GM18868 (cell line): ENCODE measurements at regions not wholly inside any gene's neighbourhood (a gene's known extent, or its start where the extent isn't known, plus 50 kb on each side); places are given as distances from the start of the nearest gene placed in this dataset.
"Not testable (repeated sequence)": the region's sequence is repeated elsewhere in the genome, so short reads cannot be mapped to it uniquely, and the experiment has no call there.

Experiments
- ATAC-seq: cut with Tn5 transposase; IDR thresholded peaks from one replicate; pipeline ENCODE4 v1.9.1; 2021; ENCODE audit warnings: mild to moderate bottlenecking, moderate library complexity; ENCODE audit not compliant: unreplicated experiment

- ATAC-seq: no peak
These were observed 620.5 kb upstream of the CITED2 start for GRCh38 chr6:139994998-139995397.

GRCh38 chr6:139990856-139991465 lies 616.5 kb upstream of the CITED2 start:
- no peak for ATAC-seq

GRCh38 chr6:139990026-139990686 lies 615.7 kb upstream of the CITED2 start:
- ATAC-seq: no peak

DNA sequence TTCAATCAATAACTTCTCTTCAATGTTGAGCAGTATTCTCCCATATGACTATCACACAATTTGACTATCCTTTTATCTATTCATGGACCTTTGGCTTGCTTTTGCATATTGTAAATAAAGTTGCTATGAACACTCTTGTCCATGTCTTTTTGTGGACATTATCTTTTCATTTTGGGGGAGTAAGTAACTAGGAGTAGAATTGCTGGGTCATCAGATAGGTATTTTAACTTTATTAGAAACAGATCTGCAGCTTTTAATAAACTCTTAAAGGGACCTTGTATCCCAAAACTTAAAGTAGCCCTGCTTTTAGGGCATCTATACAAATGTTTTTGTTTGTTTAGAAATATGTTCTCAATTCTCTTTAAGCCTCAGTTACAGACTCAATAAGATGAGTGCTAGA lies 614.2 kb upstream of the CITED2 start:
- ATAC-seq: no peak

- ATAC-seq: no peak
These were observed 612.6 kb upstream of the CITED2 start for GRCh38 chr6:139987091-139987490.

DNA sequence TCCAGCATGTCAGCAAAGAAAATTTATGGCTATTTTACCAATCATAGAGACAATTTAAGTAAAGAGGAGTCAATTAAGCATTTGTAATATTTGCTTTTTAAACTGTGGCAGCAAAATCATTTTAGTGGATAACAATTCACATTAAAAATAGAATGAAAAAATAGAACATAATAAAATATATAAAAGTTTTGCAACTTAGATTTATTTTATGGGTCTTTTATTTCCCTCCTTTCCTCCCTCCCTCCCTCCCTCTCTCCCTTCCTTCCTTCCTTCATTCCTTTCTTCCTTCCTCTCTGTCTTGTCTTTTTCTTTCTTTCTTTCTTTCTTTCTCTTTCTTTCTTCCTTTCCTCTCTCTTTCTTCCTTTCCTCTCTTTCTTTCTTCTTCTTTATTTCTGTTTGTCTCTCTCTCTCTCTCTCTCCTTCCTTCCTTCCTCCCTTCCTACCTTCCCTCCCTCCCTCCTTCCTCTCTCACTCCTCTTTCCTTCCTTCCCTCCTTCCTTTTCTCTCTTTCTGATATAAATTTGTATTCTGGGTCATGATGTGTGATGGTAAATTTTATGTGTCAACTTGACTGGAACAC lies 610.9 kb upstream of the CITED2 start:
- no peak for ATAC-seq

- ATAC-seq: no peak
These were observed 609.9 kb upstream of the CITED2 start for GRCh38 chr6:139984317-139984716.

- no peak for ATAC-seq
These were observed 609.3 kb upstream of the CITED2 start for GRCh38 chr6:139983555-139984276.

DNA sequence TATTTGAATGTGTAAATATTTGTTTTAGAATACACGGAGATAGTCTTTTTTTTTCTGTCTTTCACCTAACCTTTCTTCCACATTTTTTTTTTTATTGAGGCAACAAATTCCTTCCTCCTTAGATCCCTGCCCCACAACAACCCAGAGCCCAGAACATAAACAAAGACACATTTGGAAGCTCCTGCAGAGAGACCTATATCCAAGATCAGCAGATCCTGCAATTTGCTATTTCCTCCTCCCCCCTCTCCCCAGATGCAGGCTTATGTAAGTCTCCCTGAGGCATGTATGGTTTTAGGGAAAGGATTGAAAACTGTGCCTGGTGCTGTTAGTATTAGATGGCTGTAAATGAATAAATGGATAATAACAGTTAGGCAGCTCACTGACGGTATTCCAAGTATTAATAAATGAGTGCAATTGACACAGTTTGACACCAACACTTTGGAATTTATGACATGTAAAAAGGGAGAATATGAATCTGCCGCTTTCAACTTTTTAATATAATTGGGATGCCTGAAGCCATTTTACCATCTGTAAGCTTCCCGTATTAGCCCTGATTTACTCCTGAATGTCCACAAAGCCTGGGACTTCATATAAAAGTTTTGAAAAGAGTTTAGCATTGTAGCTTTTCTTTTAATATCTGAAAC lies 608.3 kb upstream of the CITED2 start:
- ATAC-seq: no peak

- no peak for ATAC-seq
These were observed 607.7 kb upstream of the CITED2 start for GRCh38 chr6:139982195-139982594.

DNA sequence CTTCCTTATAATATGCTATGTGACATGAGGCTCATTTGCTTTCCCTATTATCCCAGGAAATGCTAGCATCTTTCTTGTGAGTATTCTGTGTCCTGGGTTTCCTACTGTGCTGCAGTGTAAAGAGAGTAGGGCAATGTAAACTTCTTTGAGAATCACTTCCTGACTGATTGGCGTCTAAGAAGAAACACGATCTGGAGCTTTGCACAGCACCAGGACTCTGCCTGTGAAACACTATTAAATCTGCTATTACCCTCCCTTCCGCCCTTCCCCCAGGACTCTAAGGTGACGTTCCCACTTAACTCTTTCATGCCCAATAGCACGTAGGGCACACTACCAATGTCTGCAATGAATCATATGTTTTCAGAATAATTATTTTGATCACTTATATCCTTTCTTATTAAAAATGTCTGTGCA lies 607.3 kb upstream of the CITED2 start:
- ATAC-seq: peak; percentile 49

GRCh38 chr6:139981066-139981624 lies 606.7 kb upstream of the CITED2 start:
- no peak for ATAC-seq

GRCh38 chr6:139980631-139981030 lies 606.2 kb upstream of the CITED2 start:
- ATAC-seq: not testable (repeated sequence)

GRCh38 chr6:139979021-139979725 lies 604.7 kb upstream of the CITED2 start:
- ATAC-seq: no peak

- no peak for ATAC-seq
These were observed 603.5 kb upstream of the CITED2 start for GRCh38 chr6:139977887-139978332.

- ATAC-seq: no peak
These were observed 599.4 kb upstream of the CITED2 start for GRCh38 chr6:139973669-139974344.

DNA sequence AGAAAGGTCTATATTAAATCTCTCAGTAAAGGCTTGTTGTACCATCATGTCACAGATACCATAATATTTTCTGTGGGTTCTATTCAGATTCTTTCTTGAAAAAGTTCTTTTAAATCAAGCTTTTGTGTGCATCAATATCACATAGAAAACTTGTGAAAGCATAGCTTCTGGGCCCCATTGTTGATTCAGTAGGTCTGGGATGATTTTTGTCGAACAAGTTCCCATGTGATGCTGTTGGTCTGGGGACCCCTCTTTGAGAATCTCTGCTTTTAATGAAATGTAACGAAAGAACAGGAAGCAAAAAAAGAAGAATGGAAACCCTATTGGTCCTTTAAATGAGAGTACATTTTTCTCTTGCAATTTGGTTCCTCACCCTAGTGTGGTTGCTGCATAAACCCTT lies 597.7 kb upstream of the CITED2 start:
- ATAC-seq: no peak

DNA sequence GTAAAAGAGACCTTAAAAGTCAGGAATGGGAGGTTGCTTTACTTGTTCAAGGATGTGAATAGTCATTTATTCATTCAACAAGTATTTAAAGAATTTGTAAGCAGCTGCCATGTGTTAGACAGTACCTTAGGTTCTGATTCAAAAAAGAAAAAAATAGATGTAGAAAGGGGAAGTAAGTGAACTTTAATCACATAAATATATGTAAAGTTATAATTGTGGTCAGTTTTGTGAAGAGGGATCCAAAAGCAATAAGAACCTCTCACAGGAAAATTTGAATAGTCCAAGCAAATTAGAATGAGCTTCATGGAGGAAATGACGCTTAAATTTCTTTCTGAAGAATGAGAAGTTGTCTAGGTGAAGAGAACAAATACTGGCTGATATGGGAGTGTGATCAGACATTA lies 596.1 kb upstream of the CITED2 start:
- no peak for ATAC-seq

DNA sequence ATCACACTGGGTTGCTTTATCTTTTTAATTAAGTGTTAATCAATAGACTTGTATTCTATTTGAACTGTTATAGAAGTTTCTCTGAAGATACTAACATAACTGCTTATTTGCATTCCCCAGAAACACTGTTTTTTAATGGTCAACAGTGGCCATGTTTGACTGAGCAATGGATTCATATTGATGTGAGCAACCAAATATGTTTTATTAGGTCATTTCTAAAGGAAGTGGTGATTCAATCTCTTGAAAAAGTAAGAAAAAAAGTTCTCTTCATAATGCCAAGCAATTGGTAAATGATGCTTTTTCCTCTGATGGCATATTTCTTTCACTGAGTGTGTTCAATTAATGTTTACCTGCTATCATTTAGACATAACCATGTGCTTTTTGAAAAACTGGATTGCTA lies 593.0 kb upstream of the CITED2 start:
- ATAC-seq: no peak

DNA sequence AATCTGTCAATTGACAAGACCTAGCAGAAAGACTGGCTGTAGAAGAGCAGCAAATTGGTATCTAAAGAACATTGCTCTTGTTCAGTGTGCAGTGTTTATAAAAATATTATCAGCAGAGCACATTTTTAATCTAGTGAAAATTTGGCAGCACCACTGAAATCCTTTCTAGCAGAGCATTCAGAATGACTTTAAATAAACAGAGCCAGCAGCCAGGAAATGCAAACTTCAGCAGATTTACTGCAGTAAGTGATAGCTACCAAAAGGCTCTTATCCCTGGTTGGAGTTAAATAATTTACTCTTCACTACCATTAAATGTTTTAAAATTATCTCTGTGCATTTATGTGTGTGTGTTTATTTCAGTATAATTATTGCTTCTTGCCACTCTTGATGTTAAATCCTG lies 590.9 kb upstream of the CITED2 start:
- ATAC-seq: no peak
